Colonic mucosa (tissue), 4 donors: ENCODE measurements at regions not wholly inside any gene's neighbourhood (a gene's known extent, or its start where the extent isn't known, plus 50 kb on each side); places are given as distances from the start of the nearest gene placed in this dataset.

Experiments used
- DNase-seq: peaks from one replicate; pipeline ENCODE4 v3.0.0-alpha.2; 2020
- H3K27ac ChIP-seq: fragments of 200-600 bp; one replicate; pipeline ENCODE4 v1.8.0; 2021
- H3K27me3 ChIP-seq: fragments of 200-600 bp; one replicate; pipeline ENCODE4 v1.8.0; 2021
- H3K36me3 ChIP-seq: fragments of 200-600 bp; one replicate; pipeline ENCODE4 v1.8.0; 2021
- H3K4me1 ChIP-seq: fragments of 200-600 bp; one replicate; pipeline ENCODE4 v1.8.0; 2021; ENCODE audit warnings: mild to moderate bottlenecking
- H3K4me3 ChIP-seq: fragments of 200-600 bp; one replicate; pipeline ENCODE4 v1.8.0; 2021
- H3K9ac ChIP-seq, 2 donors: one replicate each; pipeline ENCODE4 v1.7.0; 2013; ENCODE audit warnings: control low read depth in 2 of 2, low read depth in 2 of 2, low read length in 2 of 2
- H3K9me3 ChIP-seq: fragments of 200-600 bp; one replicate; pipeline ENCODE4 v1.8.0; 2021
- intact Hi-C: fragments of 100-400 bp; cut with DNase I; formaldehyde crosslinking; loops from one replicate; pipeline ENCODE4 v1.14.1; 2022
- TF ChIP-seq, protein P1 (sequence below): fragments of 200-600 bp; IDR thresholded peaks from one replicate; pipeline ENCODE4 v1.8.0; 2022; ENCODE audit warnings: antibody characterized with exemption, mild to moderate bottlenecking
- donor health status: healthy.
- donor health status: DM: no; HTN: no; CAD: no.
- donor health status: DM: no; HTN: no; CAD: no.

DNA sequence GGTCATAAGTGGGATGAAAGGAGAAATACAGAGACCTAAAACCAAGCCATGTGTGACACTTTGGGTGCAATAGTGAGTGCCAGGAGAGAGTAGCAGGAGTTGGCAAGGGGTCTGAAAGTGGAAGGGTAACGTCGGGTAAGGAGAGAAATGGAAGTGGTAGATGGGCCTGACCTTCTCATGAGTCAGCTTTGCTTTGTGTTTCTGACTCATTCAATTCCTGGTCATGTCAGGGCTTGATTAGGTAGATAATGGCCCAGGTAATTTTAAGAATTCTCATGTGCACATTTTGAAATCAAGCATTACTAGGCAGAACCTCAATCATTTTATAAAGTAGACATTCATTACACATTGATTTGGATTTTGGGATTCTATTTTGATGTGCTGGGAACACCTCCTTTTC is 262.5 kb downstream of the SOX2 start:
- DNase-seq: no peak
- intact Hi-C loops: no loop called here
- H3K9ac ChIP-seq: no peak overlapping the region
- H3K9me3 ChIP-seq: no peaks in the 10 kb centered on the region
- H3K27ac ChIP-seq: no peak overlapping the region
- H3K36me3 ChIP-seq: no peaks in the 10 kb centered on the region
- TF ChIP-seq, protein P1, sequence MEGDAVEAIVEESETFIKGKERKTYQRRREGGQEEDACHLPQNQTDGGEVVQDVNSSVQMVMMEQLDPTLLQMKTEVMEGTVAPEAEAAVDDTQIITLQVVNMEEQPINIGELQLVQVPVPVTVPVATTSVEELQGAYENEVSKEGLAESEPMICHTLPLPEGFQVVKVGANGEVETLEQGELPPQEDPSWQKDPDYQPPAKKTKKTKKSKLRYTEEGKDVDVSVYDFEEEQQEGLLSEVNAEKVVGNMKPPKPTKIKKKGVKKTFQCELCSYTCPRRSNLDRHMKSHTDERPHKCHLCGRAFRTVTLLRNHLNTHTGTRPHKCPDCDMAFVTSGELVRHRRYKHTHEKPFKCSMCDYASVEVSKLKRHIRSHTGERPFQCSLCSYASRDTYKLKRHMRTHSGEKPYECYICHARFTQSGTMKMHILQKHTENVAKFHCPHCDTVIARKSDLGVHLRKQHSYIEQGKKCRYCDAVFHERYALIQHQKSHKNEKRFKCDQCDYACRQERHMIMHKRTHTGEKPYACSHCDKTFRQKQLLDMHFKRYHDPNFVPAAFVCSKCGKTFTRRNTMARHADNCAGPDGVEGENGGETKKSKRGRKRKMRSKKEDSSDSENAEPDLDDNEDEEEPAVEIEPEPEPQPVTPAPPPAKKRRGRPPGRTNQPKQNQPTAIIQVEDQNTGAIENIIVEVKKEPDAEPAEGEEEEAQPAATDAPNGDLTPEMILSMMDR: no peak
- H3K4me1 ChIP-seq: no peaks in the 10 kb centered on the region
- H3K4me3 ChIP-seq: no peak overlapping the region
- H3K27me3 ChIP-seq: no peaks in the 10 kb centered on the region

DNA sequence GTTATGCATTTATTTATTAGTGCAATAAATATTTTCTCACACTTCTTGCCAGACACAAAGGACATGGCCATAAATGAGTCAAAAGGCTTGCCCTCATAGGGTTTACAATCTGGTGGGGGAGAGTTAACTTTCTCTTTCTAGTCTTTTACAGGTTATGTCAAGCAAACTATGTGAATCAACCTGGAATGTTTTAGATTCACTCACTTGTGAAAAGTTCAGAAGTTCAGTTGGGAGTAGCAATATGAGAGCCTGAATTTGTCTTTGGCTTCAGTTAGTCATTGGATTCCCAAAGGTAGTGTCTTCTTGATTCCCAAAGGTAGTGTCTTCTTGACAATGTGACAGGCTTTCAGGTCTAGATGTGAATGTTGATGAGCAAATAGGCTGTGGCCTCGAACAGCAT is 264.8 kb downstream of the SOX2 start:
- intact Hi-C loops: no loop called here
- Histone ChIP-seq H3K27ac (no peak overlapping the region), H3K27me3 (no peaks in the 10 kb centered on the region), H3K9ac (no peak overlapping the region), H3K36me3 (no peaks in the 10 kb centered on the region), H3K4me1 (no peaks in the 10 kb centered on the region), H3K4me3 (no peak overlapping the region), H3K9me3 (no peaks in the 10 kb centered on the region)
- DNase-seq: no peak
- TF ChIP-seq, protein P1: no peak

DNA sequence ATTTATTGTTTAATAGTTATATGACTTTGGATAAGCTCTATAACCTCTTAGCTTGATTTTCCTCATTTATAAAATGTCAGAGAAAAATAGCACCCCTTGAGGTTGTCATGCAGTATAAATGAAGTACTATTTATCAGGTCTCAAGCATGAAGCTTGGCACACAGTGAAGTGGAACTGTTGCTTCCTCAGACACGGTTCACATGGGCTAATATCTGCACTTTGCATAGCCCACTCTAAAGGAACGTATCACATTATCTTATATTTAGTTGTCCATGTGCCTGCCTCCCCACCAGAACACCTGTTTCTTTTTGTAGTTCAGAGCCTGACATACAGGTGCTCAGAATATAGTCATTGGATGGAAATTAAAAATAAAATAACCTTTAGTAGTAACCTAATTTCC is 273.7 kb downstream of the SOX2 start:
- no peak overlapping the region for H3K27ac ChIP-seq
- H3K27me3 ChIP-seq: no peaks in the 10 kb centered on the region
- DNase-seq: no peak
- H3K9me3 ChIP-seq: no peaks in the 10 kb centered on the region
- TF ChIP-seq, protein P1: no peak
- no peaks in the 10 kb centered on the region for H3K36me3 ChIP-seq
- H3K4me3 ChIP-seq: no peak overlapping the region
- intact Hi-C loops: no loop called here
- no peak overlapping the region for H3K9ac ChIP-seq
- H3K4me1 ChIP-seq: no peaks in the 10 kb centered on the region

DNA sequence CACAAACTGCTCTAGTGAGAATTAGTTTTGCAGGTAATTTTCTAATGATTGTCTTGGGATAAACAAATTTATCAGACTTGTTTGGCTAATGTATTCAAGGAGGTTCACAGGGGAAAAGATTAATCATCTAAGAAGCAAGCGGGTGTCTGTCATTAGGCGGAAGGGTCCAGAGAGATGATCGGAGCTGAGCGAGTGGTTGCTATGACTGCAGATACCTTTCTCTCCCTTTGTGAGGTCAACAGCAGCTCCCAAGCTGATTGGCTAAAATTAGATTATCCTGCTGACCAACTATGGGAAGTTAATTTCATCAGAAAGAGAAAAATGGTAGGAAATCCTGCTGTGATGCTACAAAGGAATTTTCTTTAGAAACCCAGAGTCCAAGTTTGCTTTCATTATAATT is 276.0 kb downstream of the SOX2 start:
- no peaks in the 10 kb centered on the region for H3K9me3 ChIP-seq
- no peaks in the 10 kb centered on the region for H3K36me3 ChIP-seq
- no peak overlapping the region for H3K9ac ChIP-seq
- no peak overlapping the region for H3K4me3 ChIP-seq
- TF ChIP-seq, protein P1: no peak
- no peaks in the 10 kb centered on the region for H3K27me3 ChIP-seq
- intact Hi-C loops: no loop called here
- no peak for DNase-seq
- no peak overlapping the region for H3K27ac ChIP-seq
- H3K4me1 ChIP-seq: no peaks in the 10 kb centered on the region

DNA sequence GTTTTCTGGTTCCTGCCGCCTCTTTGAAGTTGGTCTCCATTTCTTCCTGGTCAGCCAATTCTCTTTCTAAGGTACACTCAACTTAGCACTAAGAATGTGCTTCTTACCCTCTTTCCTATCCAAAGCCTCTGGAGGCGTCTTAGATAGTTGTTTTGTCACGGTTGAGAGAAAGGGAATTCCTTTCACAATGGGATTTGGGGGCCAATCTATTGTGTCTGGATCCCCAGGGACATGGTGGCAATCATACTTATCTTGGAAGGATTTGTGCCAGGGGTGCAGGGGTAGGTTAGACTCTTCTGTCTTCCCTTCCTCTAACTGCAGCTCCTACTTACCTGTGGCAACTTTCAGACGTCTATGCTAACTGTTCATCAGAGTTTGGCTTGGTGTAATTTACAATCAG is 287.1 kb downstream of the SOX2 start:
- H3K9me3 ChIP-seq: no peaks in the 10 kb centered on the region
- H3K27me3 ChIP-seq: no peaks in the 10 kb centered on the region
- no peak overlapping the region for H3K9ac ChIP-seq

More for the DNA sequence above, 287.1 kb downstream of the SOX2 start:
- Histone ChIP-seq H3K4me3 (no peak overlapping the region), H3K4me1 (no peaks in the 10 kb centered on the region), H3K36me3 (no peaks in the 10 kb centered on the region), H3K27ac (no peak overlapping the region)
- intact Hi-C loops: no loop called here
- no peak for DNase-seq
- TF ChIP-seq, protein P1: no peak
